ENCODE measurements at regions not wholly inside any gene's neighbourhood (a gene's known extent, or its start where the extent isn't known, plus 50 kb on each side); places are given as distances from the start of the nearest gene placed in this dataset.

DNA sequence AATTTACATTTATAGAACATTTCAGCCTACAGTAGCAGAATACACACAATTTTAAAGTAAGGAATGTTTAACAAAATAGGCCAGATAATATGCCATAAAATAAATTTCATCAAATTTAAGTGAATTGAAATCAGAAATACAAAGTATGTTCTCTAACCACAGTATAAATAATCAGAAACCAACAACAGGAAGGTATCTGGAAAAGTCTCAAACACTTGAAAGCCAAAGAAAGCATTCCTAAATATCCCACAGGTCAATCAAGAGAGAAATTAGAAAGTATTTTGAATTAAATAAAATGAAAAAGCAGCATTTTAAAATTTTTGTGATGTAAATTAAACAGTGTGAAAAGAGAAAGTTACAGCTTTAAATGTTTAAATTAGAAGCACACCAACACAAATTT, 899.2 kb downstream of the PDHA2 start:
- no peak for TF ChIP-seq CTCF (conservative IDR thresholded peaks at IDR 0.05)
- TF ChIP-seq ZFX (IDR thresholded peaks at IDR 0.05): no peak
